HT-29 (cell line): ENCODE measurements at regions not wholly inside any gene's neighbourhood (a gene's known extent, or its start where the extent isn't known, plus 50 kb on each side); places are given as distances from the start of the nearest gene placed in this dataset.

ENCODE experiments used
- DNase-seq: peaks from one replicate; pipeline ENCODE4 v3.0.0-alpha.2; 2015; ENCODE audit warnings: low spot score

- no peak for DNase-seq
Observed at GRCh38 chr2:2767837-2768236, 436.8 kb upstream of the MYT1L start.

DNA sequence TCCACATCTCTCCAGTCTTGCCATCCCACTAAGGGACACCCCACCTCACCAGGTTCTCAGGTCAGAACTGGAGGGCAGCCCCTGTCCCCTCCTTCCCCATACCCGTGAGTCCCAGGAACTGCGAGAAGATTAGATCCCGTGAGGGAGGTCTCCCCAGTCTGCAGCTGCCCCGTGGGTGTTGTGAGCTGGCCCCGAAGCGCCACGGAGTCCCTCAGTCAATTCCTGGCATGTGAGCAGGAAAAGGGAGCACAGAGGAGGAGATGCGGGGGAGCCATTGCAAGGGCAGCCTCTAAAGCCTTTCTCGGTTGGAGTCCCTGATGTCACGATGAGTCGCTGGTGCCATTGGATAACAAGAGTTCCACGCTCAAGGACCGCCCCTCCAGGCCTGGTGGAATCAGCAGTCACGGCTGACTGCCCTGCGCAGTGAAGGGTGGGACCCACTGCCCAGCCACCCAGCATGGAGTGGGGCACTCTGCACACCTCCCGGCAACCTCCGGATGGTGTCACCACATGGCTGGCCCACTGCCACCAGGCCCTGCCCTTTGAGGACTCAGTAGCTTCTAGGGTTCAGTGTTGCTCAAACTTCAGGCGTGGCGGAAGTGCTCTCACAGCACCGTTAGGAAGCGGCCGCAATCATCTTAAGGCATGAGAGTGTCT is 434.9 kb upstream of the MYT1L start:
- no peak for DNase-seq

GRCh38 chr2:2765176-2765800 is 434.2 kb upstream of the MYT1L start:
- DNase-seq = no peak

DNA sequence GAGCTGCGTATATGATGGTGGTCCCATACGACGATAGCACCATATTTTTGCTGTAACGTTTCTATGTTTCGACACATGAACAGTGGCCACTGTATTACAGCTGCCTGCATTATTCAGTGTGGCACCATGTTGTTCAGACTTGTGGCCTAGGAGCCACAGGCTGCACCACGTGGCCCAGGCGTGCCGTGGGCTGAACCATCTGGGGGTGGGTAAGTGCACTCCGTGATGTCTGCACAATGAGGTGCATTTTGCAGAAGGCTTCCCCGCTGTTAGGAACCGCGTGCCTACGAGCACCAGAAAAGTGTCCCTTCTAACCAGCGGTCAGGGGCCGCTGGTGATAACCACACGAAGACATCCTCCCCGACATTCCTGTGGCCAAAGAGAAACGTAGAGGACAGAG is 433.7 kb upstream of the MYT1L start:
- DNase-seq = no peak

DNA sequence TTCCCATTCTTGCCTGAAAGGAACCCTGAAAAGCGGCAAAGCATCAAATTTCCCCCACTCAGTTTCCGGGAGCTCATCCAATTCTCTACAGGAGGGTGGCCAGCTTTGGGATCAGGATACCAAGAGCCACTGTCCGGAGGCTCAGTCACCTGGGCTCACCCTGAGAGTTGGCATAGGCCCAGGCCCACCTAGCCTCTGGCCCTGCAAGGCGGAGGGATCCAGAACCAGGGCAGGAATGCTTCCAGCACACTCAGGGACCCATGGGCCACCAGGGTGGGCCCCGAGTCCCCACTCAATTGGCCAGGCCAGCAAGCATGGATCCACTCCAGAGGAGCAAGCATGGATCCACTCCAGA is 432.9 kb upstream of the MYT1L start:
- no peak for DNase-seq

DNA sequence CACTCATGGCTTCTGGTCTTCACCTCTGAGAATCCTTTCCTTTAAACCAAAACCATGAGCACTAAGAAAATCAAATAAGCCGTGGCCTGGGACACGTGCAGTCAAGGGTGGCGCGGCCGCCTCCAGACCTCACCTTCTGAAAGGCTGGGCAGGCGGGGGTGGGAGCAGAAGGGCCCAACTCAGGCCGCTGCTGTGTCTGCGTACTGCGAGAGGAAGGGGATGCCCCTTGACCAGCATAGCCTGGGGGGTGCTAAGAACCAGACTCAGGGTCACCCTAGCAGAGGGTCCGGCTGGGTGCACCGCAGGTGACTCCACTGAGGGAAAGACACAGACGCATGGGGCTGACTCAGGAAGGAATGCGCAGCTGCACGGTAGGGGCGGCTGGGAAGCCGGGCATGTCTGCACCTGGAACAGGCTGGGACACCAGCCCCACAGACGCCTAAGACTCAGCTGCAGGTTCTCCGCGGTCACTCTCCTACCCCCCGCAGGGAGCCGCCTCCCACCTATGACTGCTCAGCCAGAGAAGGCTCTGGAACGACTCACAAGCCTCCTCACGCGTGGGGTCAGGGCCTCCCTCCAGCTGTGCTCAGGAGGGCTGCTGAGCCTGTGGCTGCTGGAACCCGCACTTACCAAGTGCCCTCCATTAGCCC is 432.4 kb upstream of the MYT1L start:
- no peak for DNase-seq

DNA sequence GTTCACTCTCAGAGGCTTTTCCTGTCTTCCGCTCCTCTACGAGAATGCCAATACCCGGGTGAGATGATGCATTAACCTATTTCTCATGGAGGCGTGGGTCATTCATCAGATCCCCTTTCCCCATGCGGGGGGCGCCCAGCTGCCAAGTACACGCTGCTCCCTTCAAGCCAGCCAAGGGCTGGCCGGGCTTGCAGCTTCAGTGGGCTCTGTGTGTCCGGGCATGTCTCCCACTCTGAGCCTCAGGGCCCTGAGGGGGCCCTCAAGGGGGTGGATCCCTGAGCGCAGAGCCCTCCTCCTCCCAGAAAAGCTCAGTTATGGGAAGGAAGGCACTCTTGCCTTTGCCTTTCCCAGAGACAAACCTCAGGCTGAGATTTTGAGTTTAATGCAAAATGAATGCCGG is 431.8 kb upstream of the MYT1L start:
- DNase-seq = no peak

DNA sequence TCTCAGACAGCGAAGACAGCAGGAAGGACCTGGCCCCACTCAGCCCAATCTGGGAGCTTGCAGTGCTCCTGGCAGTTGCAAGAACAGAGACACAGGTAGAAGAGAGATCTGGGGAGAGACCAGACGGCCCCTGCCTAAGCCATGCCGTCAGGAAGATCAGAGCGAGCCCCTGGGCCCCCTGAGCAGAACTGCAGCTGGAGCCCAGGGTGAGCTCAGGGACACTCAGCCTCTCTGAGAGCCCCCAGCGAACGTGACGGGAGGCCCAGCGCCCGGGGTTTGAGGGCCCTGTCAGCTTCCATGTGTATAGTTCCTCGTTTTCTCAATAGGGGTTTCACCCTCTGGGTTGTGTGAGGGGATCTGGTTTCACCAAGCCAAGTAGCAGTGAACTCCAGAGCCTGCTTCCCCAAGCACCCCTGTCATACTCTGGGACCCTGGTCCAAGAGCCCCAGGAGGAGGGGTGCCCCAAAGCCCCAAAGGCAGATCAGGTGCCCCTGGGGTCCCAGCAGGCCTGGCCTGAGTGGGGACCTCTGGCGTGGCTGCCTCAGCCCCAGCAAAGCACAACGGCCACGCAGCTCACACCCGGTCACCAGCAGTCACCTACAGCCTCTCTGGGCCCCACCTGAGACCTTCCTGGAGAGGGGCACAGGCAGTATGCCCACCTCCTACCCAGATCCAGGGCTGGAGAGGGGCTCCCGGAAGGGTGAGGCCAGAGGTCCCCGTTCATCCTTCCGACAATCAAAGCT is 431.3 kb upstream of the MYT1L start:
- no peak for DNase-seq

DNA sequence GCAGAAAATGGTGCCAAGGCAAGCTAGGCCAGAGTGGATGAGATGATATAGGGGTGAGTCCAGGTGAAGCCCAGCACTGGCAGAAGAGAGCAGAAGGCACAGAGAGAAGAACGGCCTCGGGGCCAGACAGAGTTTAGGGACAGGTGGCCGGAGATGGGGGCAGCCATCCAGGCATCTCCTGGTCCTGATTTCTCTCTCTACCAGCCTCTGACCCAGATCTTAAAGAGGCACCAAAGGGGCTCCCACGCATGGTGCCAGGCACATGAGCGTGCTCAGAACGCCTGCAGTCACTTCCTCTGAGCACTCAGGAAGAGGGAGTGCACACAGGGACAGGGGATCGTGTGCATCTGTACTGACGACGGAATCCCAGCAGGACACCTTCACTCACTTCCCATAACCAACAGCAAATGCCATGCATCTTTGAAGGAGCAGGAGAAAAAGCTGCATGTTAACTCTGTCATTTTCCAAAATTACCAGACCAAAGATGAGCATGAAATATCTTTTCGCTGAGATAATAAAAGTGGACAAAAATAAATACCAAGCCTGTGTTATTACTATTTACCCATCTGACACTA is 427.8 kb upstream of the MYT1L start:
- no peak for DNase-seq

GRCh38 chr2:2757764-2758163 is 426.7 kb upstream of the MYT1L start:
- no peak for DNase-seq

DNA sequence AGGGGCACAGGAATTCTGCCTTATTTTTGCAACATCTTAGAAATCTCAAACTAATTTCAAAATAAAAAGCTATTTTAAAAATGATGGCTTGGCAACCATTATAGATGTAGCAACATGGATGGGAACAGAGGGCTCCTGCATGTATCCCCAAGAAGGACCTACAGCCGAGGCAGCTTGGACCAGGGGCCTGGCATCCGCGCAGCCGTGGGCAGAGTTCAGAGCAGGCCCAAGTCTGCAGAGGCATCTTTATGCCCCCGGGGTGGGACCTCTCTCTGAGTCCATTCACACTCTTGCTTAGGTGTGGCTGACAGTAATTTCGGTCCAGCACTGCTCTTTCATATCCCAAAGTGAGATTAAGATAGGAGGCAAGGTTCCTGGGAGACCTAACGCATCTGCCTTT is 425.8 kb upstream of the MYT1L start:
- DNase-seq = no peak

GRCh38 chr2:2755990-2756389 is 424.9 kb upstream of the MYT1L start:
- no peak for DNase-seq

- DNase-seq = no peak
Observed at GRCh38 chr2:2754940-2755339, 423.9 kb upstream of the MYT1L start.

DNA sequence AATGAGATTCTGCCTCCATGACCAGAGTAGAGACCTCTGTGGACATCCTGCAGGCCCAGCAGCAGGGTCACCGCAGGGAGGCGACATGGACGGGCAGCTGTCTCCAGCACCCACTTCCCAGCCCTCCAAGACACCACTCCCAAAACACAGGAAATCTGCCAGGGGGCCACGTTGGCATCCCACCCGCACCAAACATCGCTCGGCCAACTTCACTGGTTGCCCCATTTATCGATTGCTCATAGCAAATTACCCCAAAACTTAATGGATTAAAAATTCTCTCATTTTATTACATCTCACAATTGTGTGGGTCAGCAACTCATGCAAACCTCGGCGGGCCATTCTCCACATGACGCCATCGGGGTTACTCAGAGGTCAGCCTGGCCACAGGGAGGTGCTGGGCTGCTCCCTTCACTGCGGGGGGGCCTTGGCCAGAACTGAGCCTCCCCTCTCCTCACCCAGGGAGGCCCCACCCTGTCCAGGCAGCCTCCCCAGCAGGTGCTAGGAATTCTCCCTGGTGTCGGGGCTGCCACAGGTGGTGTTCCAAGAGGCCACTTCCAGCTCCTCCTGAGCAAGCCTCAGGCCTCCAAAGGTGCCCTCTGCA is 420.7 kb upstream of the MYT1L start:
- no peak for DNase-seq

DNA sequence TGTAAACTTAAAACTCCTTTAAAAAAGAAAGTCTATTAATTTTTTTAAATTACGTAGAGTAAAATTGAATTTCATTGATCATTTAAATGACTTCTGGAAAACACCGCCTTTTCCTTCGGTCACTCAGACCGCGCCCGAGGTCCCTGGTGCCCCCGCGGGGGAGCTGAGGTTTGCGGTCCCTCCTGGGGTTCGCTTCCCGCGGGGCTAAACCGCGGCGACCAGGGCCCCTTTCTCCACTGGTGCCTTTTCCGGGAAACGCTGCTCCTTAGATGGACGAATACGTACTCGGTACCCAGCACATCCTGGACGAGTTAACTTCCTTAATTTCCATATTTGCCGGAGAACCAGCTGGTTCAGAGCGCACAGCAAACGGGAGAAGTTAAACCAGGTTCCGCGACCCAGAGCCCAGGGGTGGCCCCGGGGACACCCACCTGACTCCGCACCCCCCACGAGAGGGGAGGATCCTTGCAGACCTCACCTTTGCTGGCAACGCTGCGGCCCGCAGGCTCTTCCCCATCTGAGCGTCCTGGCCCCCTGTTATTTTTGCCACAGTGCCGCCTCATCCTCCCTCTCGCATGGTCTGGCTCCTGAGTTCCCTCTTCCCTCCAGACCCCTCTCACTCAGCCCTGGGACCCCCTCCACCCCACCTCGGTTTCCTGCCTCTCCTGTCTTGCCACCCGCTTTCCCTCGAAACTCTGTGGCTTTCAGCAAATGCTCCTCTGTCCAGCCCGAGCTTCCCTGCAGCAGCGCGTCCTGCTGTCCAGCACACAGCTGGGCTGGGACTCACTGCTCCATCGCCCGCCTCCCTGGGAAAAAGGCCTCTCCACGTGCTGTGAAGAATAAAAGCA is 420.0 kb upstream of the MYT1L start:
- DNase-seq = no peak

- DNase-seq = no peak
Observed at GRCh38 chr2:2749206-2749598, 418.1 kb upstream of the MYT1L start.

- no peak for DNase-seq
Observed at GRCh38 chr2:2748399-2749205, 417.5 kb upstream of the MYT1L start.

DNA sequence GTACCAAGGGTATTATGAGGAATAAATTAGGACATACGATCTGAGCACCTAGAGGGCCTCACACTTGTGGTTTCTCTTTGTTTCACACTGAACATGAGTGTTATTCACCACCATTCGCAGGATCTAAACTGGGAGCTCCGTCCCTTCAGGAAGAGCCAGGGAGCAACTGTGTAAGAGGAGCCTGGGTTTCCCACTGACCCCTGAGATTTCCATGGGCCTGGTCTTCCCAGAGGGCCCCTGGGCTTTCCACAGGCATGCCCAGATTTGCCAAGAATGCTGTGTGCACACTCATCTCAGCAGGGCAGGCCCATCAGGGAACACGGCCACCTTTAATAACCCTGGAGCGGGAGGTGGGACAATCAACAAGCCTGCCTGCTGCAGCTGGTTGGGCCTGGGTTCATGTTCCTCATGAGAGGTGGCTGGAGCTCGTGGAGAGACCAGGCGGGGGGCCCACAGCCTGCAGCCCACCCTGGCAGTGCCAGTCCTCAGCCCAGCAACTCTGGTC is 416.8 kb upstream of the MYT1L start:
- DNase-seq = no peak

DNA sequence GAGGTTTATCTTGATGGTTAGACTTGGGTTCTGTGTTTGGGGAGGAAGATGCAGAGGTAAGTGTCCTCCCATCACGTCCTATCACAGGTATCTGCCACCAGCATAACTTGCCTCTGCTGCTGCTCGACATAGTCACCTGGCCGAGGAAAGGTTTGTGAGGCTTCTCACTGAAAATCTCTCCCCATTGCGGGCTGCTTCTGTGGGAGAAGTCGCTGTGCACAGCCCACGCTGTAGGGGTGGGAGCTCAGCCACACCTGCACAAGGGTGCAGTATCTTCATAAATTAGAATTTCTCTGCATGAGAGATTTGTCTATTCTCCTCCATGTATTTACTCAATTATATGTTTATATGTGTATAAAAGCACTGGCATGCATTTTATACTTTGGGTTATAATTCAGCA is 415.7 kb upstream of the MYT1L start:
- no peak for DNase-seq
